ENCODE measurements at regions not wholly inside any gene's neighbourhood (a gene's known extent, or its start where the extent isn't known, plus 50 kb on each side); places are given as distances from the start of the nearest gene placed in this dataset.

GRCh38 chr5:91434348-91434747 lies 51.2 kb upstream of the ARRDC3 start:
- H3K27ac ChIP-seq: no peak overlapping the region
- TF ChIP-seq CTCF (conservative IDR thresholded peaks at IDR 0.05): no peak

- H3K27ac ChIP-seq: no peak overlapping the region
- no peak for TF ChIP-seq CTCF (conservative IDR thresholded peaks at IDR 0.05)
- TF ChIP-seq ZFX (IDR thresholded peaks at IDR 0.05): no peak
Observed at GRCh38 chr5:91433861-91434260, 50.7 kb upstream of the ARRDC3 start.
